OCI-LY7 (cell line): ENCODE measurements at regions not wholly inside any gene's neighbourhood (a gene's known extent, or its start where the extent isn't known, plus 50 kb on each side); places are given as distances from the start of the nearest gene placed in this dataset.
"Not testable (repeated sequence)": the region's sequence is repeated elsewhere in the genome, so short reads cannot be mapped to it uniquely, and the experiment has no call there.

Experiments used
- BruUV-seq: library from RNA; stranded (reverse); fragments of 400-500 nt; replicated peaks from 2 replicates; lab custom pipeline; 2021; lab: Mats Ljungman, UMichigan
- CTCF ChIA-PET: fragments of 300-600 bp; sonication (Branson Sonifier 250); formaldehyde crosslinking; loops from one replicate; lab custom pipeline; 2022; ENCODE audit warnings: antibody characterized with exemption; ENCODE audit not compliant: unreplicated experiment; lab: Charles Lee
- POLR2A ChIA-PET: fragments of 300-600 bp; sonication (Branson Sonifier 250); formaldehyde crosslinking; loops from one replicate; lab custom pipeline; 2022; ENCODE audit warnings: antibody characterized with exemption; lab: Charles Lee
- DNase-seq: peaks from one replicate; pipeline ENCODE4 v3.0.0-alpha.2; 2015; ENCODE audit warnings: low spot score
- H2AFZ ChIP-seq: fragments of 200-600 bp; sonication (generic), shearing (Covaris generic); 2 replicates; pipeline ENCODE4 v1.6.1; 2014; ENCODE audit warnings: mild to moderate bottlenecking, antibody characterized with exemption, low read length, moderate library complexity
- H3K27ac ChIP-seq: fragments of 200-600 bp; sonication (generic); 2 replicates; pipeline ENCODE4 v1.5.1; 2014; ENCODE audit warnings: mixed run types, low read depth, mild to moderate bottlenecking, moderate library complexity, low read length, inconsistent platforms; ENCODE audit not compliant: poor library complexity, severe bottlenecking
- H3K36me3 ChIP-seq: fragments of 200-600 bp; sonication (generic); 2 replicates; pipeline ENCODE4 v1.6.1; 2014; ENCODE audit warnings: mild to moderate bottlenecking, antibody characterized with exemption, low read length, moderate library complexity, mixed read lengths; ENCODE audit not compliant: insufficient read depth
- H3K4me1 ChIP-seq: fragments of 200-600 bp; sonication (generic); 2 replicates; pipeline ENCODE4 v1.5.1; 2014; ENCODE audit warnings: mild to moderate bottlenecking, low read length; ENCODE audit not compliant: insufficient read depth, poor library complexity, severe bottlenecking
- H3K4me2 ChIP-seq: fragments of 200-600 bp; sonication (generic); 2 replicates; pipeline ENCODE4 v1.6.1; 2014; ENCODE audit warnings: mild to moderate bottlenecking, low read length
- H3K4me3 ChIP-seq: fragments of 200-600 bp; sonication (generic); 2 replicates; pipeline ENCODE4 v1.5.1; 2014; ENCODE audit warnings: mild to moderate bottlenecking, low read depth, low read length; ENCODE audit not compliant: poor library complexity, severe bottlenecking
- H3K79me2 ChIP-seq: fragments of 200-600 bp; sonication (generic); 2 replicates; pipeline ENCODE4 v1.6.1; 2016; ENCODE audit warnings: low read depth, mild to moderate bottlenecking, low read length, moderate library complexity, mixed read lengths; ENCODE audit not compliant: insufficient read depth
- H3K9me2 ChIP-seq: fragments of 200-600 bp; sonication (generic); 2 replicates; pipeline ENCODE4 v1.6.1; 2016; ENCODE audit warnings: mild to moderate bottlenecking, low read length, mixed read lengths; ENCODE audit not compliant: insufficient read depth
- H3K9me3 ChIP-seq: fragments of 200-600 bp; sonication (generic); 2 replicates; pipeline ENCODE4 v1.6.1; 2014; ENCODE audit warnings: mild to moderate bottlenecking, mixed run types, low read length, mixed read lengths
- H4K20me1 ChIP-seq: fragments of 200-600 bp; sonication (generic); 2 replicates; pipeline ENCODE4 v1.6.1; 2014; ENCODE audit warnings: mild to moderate bottlenecking, antibody characterized with exemption, low read length, moderate library complexity, mixed read lengths; ENCODE audit not compliant: insufficient read depth
- CTCF ChIP-seq: fragments of 200-600 bp; sonication (generic); conservative IDR thresholded peaks from 2 replicates; pipeline ENCODE4 v1.5.1; 2014; ENCODE audit warnings: mild to moderate bottlenecking, antibody characterized with exemption, low read length, moderate library complexity, mixed read lengths
- EZH2phosphoT487 ChIP-seq: fragments of 200-600 bp; sonication (generic); IDR thresholded peaks from 2 replicates; pipeline ENCODE4 v1.6.1; 2018; ENCODE audit warnings: low read depth, borderline replicate concordance, mild to moderate bottlenecking, mixed run types, antibody characterized with exemption, low read length, moderate library complexity, mixed read lengths
- intact Hi-C: fragments of 100-400 bp; cut with micrococcal nuclease; formaldehyde crosslinking; loops from one replicate; pipeline ENCODE4 v1.10.0; 2022; ENCODE audit not compliant: unreplicated experiment

GRCh38 chr6:137573739-137574138 is 79.5 kb upstream of the OLIG3 start:
- Histone ChIP-seq H3K4me3 (no peak overlapping the region), H3K27ac (no peak overlapping the region), H3K79me2 (no peaks in the 10 kb centered on the region), H3K4me2 (no peak overlapping the region), H3K9me3 (no peaks in the 10 kb centered on the region), H2AFZ (no peak overlapping the region), H4K20me1 (no peaks in the 10 kb centered on the region), H3K36me3 (no peaks in the 10 kb centered on the region), H3K4me1 (no peaks in the 10 kb centered on the region), H3K9me2 (no peaks in the 10 kb centered on the region)
- intact Hi-C loops: no loop called here
- no TSS peak for BruUV-seq
- TF ChIP-seq EZH2phosphoT487 (no peak), CTCF (no peak)
- no peak for DNase-seq
- CTCF ChIA-PET: no interaction called here
- POLR2A ChIA-PET: interaction anchor here (0.6 to 1.0 kb wide), 3 partner anchors 9 to 673 kb away, joined by 3 to 4 read pairs (median 3); no protein-coding TSS in a partner anchor

GRCh38 chr6:137579612-137580011 is 85.4 kb upstream of the OLIG3 start:
- Histone ChIP-seq H4K20me1 (no peaks in the 10 kb centered on the region), H2AFZ (no peak overlapping the region), H3K9me2 (no peaks in the 10 kb centered on the region), H3K27ac (no peak overlapping the region), H3K4me2 (no peak overlapping the region), H3K9me3 (no peaks in the 10 kb centered on the region), H3K79me2 (no peaks in the 10 kb centered on the region), H3K4me3 (no peak overlapping the region), H3K36me3 (no peaks in the 10 kb centered on the region), H3K4me1 (no peaks in the 10 kb centered on the region)
- BruUV-seq: no TSS peak
- POLR2A ChIA-PET: interaction anchor here (0.5 kb wide), 1 partner anchor 431 kb away, joined by 3 read pairs; no protein-coding TSS in a partner anchor
- CTCF ChIA-PET: no interaction called here
- DNase-seq: no peak
- TF ChIP-seq CTCF: no peak
- TF ChIP-seq EZH2phosphoT487: no peak
- intact Hi-C loops: no loop called here

DNA sequence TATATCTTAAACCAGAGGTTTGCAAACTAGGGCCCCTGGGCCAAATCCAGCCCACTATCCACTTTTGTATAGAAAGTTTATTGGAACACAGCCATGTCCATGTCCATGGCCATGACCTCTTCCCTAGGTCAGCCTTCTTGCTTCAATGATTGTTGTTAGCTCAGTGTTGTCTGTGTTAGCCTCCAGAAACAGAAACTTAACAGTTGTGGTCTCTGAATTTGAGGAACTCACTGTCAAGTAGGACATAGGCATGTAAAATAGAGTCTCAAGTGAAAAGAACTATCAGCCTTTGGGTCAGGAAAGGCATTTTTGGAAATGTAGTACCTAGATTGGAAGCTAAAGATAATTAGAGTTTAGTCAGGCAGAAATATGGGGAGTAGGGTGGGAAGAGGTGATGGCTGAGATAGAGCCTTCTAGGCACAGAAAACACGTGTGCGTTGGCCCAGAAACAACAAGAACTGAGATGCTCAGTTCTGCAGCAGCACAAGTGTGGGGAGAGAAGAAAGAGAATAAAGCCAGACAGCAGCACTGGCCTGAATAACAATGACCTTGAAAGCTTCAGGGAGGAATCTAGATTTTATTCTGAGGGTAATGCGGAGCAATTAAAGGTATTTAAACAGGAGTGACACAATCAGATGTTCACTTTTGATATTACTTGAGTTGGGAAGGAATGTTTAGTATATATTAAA is 87.0 kb upstream of the OLIG3 start:
- Histone ChIP-seq H4K20me1 (no peaks in the 10 kb centered on the region), H3K79me2 (no peaks in the 10 kb centered on the region), H3K27ac (no peak overlapping the region), H3K4me3 (no peak overlapping the region), H3K36me3 (no peaks in the 10 kb centered on the region), H3K4me2 (no peak overlapping the region), H3K9me2 (no peaks in the 10 kb centered on the region), H2AFZ (no peak overlapping the region), H3K9me3 (no peaks in the 10 kb centered on the region), H3K4me1 (no peaks in the 10 kb centered on the region)
- intact Hi-C loops: no loop called here
- no peak for TF ChIP-seq CTCF
- TF ChIP-seq EZH2phosphoT487: no peak
- POLR2A ChIA-PET: interaction anchor here (1.1 to 1.3 kb wide), 2 partner anchors 50 to 101 kb away, joined by 3 read pairs; no protein-coding TSS in a partner anchor
- no TSS peak for BruUV-seq
- no peak for DNase-seq
- CTCF ChIA-PET: no interaction called here

DNA sequence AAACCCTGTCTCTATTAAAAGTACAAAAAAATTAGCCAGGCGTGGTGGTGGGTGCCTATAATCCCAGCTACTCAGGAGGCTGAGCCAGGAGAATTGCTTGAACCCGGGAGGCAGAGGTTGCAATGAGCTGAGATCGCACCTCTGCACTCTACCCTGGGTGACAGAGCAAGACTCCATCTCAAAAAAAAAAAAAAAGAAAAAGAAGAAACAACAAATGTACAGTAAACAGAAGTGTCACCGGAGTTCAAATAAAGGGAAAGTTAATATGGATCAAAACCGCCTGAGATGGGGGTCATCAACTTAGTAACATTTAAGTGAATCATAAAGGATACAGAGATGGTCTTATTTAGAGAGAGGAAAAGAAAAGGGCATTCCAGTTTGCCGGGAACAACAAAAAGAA is 89.3 kb upstream of the OLIG3 start:
- BruUV-seq, H2AFZ ChIP-seq, H3K27ac ChIP-seq, H3K79me2 ChIP-seq, H3K9me3 ChIP-seq, CTCF ChIA-PET, H3K4me1 ChIP-seq, H3K9me2 ChIP-seq, H3K4me2 ChIP-seq, DNase-seq, H3K4me3 ChIP-seq, intact Hi-C loops, H4K20me1 ChIP-seq, H3K36me3 ChIP-seq: not testable (repeated sequence)
- POLR2A ChIA-PET: interaction anchor here (0.6 to 0.7 kb wide), 2 partner anchors 28 to 127 kb away, joined by 3 to 4 read pairs; no protein-coding TSS in a partner anchor
